ENCODE measurements at regions not wholly inside any gene's neighbourhood (a gene's known extent, or its start where the extent isn't known, plus 50 kb on each side); places are given as distances from the start of the nearest gene placed in this dataset.
A peak's percentile ranks its signal among the peaks of the same experiment; 100 is the strongest.

- Histone ChIP-seq H3K9ac (ENCODE audit: low read length) (no peak overlapping the region), H3K27me3 (ENCODE audit: low read depth, low read length) (no peaks in the 10 kb centered on the region), H3K27ac (ENCODE audit: low read length) (no peak overlapping the region), H3K36me3 (replicated peaks; ENCODE audit: low read depth, low read length) (peaks cover 9% of the 10 kb centered on the region), H3K4me3 (ENCODE audit: low read length) (no peak overlapping the region), H3K9me3 (ENCODE audit: insufficient read depth, low read length) (no peaks in the 10 kb centered on the region), H3K4me1 (ENCODE audit: low read length) (peaks cover 50% of the 10 kb centered on the region), H3K79me2 (ENCODE audit: low read length) (peaks cover 10% of the 10 kb centered on the region), H3K4me2 (ENCODE audit: low read length) (no peak overlapping the region), H4K20me1 (ENCODE audit: insufficient read depth, low read length) (no peaks in the 10 kb centered on the region), H2AFZ (ENCODE audit: low read depth, low read length) (no peak overlapping the region)
- TF ChIP-seq CTCF (IDR thresholded peaks at IDR 0.05; ENCODE audit: low read depth, low read length) (no peak), EZH2phosphoT487 (IDR thresholded peaks at IDR 0.05; ENCODE audit: low read depth) (no peak)
These were observed 109.9 kb upstream of the EPB41L4A start for GRCh38 chr5:112528928-112529327.

GRCh38 chr5:112529525-112529924, 110.4 kb upstream of the EPB41L4A start:
- Histone ChIP-seq H4K20me1 (ENCODE audit: insufficient read depth, low read length) (no peaks in the 10 kb centered on the region), H2AFZ (ENCODE audit: low read depth, low read length) (no peak overlapping the region)

GRCh38 chr5:112532654-112533360, 113.7 kb upstream of the EPB41L4A start:
- no peaks in the 10 kb centered on the region for H3K27me3 ChIP-seq (ENCODE audit: low read depth, low read length)
- H4K20me1 ChIP-seq (ENCODE audit: insufficient read depth, low read length) = no peaks in the 10 kb centered on the region
- peaks cover 5% of the 10 kb centered on the region for H3K36me3 ChIP-seq (replicated peaks; ENCODE audit: low read depth, low read length)
- no peak overlapping the region for H2AFZ ChIP-seq (ENCODE audit: low read depth, low read length)
- peak overlapping the region; percentile 53 for H3K4me2 ChIP-seq (ENCODE audit: low read length)
- peak overlapping the region; percentile 50 for H3K4me3 ChIP-seq (ENCODE audit: low read length)
- H3K4me1 ChIP-seq (ENCODE audit: low read length) = peaks cover 48% of the 10 kb centered on the region
- TF ChIP-seq EZH2phosphoT487 (IDR thresholded peaks at IDR 0.05; ENCODE audit: low read depth) (no peak), CTCF (IDR thresholded peaks at IDR 0.05; ENCODE audit: low read depth, low read length) (no peak)
- no peaks in the 10 kb centered on the region for H3K9me3 ChIP-seq (ENCODE audit: insufficient read depth, low read length)
- H3K79me2 ChIP-seq (ENCODE audit: low read length) = no peaks in the 10 kb centered on the region
- H3K9ac ChIP-seq (ENCODE audit: low read length) = peak overlapping the region; percentile 67
- peak overlapping the region; percentile 81 for H3K27ac ChIP-seq (ENCODE audit: low read length)

More at GRCh38 chr5:112529525-112529924, 110.4 kb upstream of the EPB41L4A start:
- TF ChIP-seq CTCF (IDR thresholded peaks at IDR 0.05; ENCODE audit: low read depth, low read length) = peak; percentile 46
- no peak for TF ChIP-seq EZH2phosphoT487 (IDR thresholded peaks at IDR 0.05; ENCODE audit: low read depth)
- Histone ChIP-seq H3K79me2 (ENCODE audit: low read length) (peaks cover 7% of the 10 kb centered on the region), H3K27me3 (ENCODE audit: low read depth, low read length) (no peaks in the 10 kb centered on the region), H3K9ac (ENCODE audit: low read length) (no peak overlapping the region), H3K4me2 (ENCODE audit: low read length) (no peak overlapping the region), H3K9me3 (ENCODE audit: insufficient read depth, low read length) (no peaks in the 10 kb centered on the region), H3K4me3 (ENCODE audit: low read length) (no peak overlapping the region), H3K36me3 (replicated peaks; ENCODE audit: low read depth, low read length) (peaks cover 9% of the 10 kb centered on the region), H3K27ac (ENCODE audit: low read length) (no peak overlapping the region), H3K4me1 (ENCODE audit: low read length) (peaks cover 50% of the 10 kb centered on the region)

GRCh38 chr5:112533362-112533761, 114.3 kb upstream of the EPB41L4A start:
- H2AFZ ChIP-seq (ENCODE audit: low read depth, low read length) = no peak overlapping the region
- no peak overlapping the region for H3K4me3 ChIP-seq (ENCODE audit: low read length)
- no peak for TF ChIP-seq CTCF (IDR thresholded peaks at IDR 0.05; ENCODE audit: low read depth, low read length)
- TF ChIP-seq EZH2phosphoT487 (IDR thresholded peaks at IDR 0.05; ENCODE audit: low read depth) = no peak
- peaks cover 48% of the 10 kb centered on the region for H3K4me1 ChIP-seq (ENCODE audit: low read length)
- peak overlapping the region; percentile 81 for H3K27ac ChIP-seq (ENCODE audit: low read length)
- no peaks in the 10 kb centered on the region for H3K27me3 ChIP-seq (ENCODE audit: low read depth, low read length)
- H3K9ac ChIP-seq (ENCODE audit: low read length) = peak overlapping the region; percentile 25; the same call in 1 of the 2 replicates
- H3K36me3 ChIP-seq (replicated peaks; ENCODE audit: low read depth, low read length) = peaks cover 5% of the 10 kb centered on the region
- H3K9me3 ChIP-seq (ENCODE audit: insufficient read depth, low read length) = no peaks in the 10 kb centered on the region
- no peaks in the 10 kb centered on the region for H3K79me2 ChIP-seq (ENCODE audit: low read length)
- no peaks in the 10 kb centered on the region for H4K20me1 ChIP-seq (ENCODE audit: insufficient read depth, low read length)
- peak overlapping the region; percentile 53 for H3K4me2 ChIP-seq (ENCODE audit: low read length)
